ENCODE measurements at regions not wholly inside any gene's neighbourhood (a gene's known extent, or its start where the extent isn't known, plus 50 kb on each side); places are given as distances from the start of the nearest gene placed in this dataset.

- TF ChIP-seq POLR2A (IDR thresholded peaks at IDR 0.05): no peak
- no peak for TF ChIP-seq CTCF (IDR thresholded peaks at IDR 0.05 in 8 of 11, conservative IDR thresholded peaks at IDR 0.05 in 3 of 11)
- TF ChIP-seq POLR2AphosphoS5 (IDR thresholded peaks at IDR 0.05): no peak
These were observed 90.1 kb upstream of the KLF7 start for GRCh38 chr2:207255565-207256470.
